ENCODE measurements at regions not wholly inside any gene's neighbourhood (a gene's known extent, or its start where the extent isn't known, plus 50 kb on each side); places are given as distances from the start of the nearest gene placed in this dataset.

GRCh38 chr9:90016272-90016671 is 411.5 kb downstream of the GADD45G start:
- Histone ChIP-seq H3K36me3 (ENCODE audit: control insufficient read depth, insufficient read depth, low read length) (no peaks in the 10 kb centered on the region), H3K9ac (ENCODE audit: low read depth, low read length) (no peak overlapping the region), H3K9me3 (ENCODE audit: control insufficient read depth, insufficient read depth, low read length) (no peaks in the 10 kb centered on the region), H3K4me3 (ENCODE audit: low read depth, low read length) (no peak overlapping the region), H3K27me3 (ENCODE audit: control insufficient read depth, insufficient read depth, low read length) (no peaks in the 10 kb centered on the region), H3K4me1 (ENCODE audit: control insufficient read depth, insufficient read depth, low read length) (no peaks in the 10 kb centered on the region)

- Histone ChIP-seq H3K4me3 (ENCODE audit: low read depth, low read length) (no peak overlapping the region), H3K9ac (ENCODE audit: low read depth, low read length) (no peak overlapping the region), H3K27me3 (ENCODE audit: control insufficient read depth, insufficient read depth, low read length) (no peaks in the 10 kb centered on the region), H3K36me3 (ENCODE audit: control insufficient read depth, insufficient read depth, low read length) (no peaks in the 10 kb centered on the region), H3K4me1 (ENCODE audit: control insufficient read depth, insufficient read depth, low read length) (no peaks in the 10 kb centered on the region), H3K9me3 (ENCODE audit: control insufficient read depth, insufficient read depth, low read length) (no peaks in the 10 kb centered on the region)
Measured at GRCh38 chr9:90017679-90018078, 412.9 kb downstream of the GADD45G start.

GRCh38 chr9:90018688-90019087 is 413.9 kb downstream of the GADD45G start:
- Histone ChIP-seq H3K4me1 (ENCODE audit: control insufficient read depth, insufficient read depth, low read length) (no peaks in the 10 kb centered on the region), H3K27me3 (ENCODE audit: control insufficient read depth, insufficient read depth, low read length) (no peaks in the 10 kb centered on the region), H3K4me3 (ENCODE audit: low read depth, low read length) (no peak overlapping the region), H3K9me3 (ENCODE audit: control insufficient read depth, insufficient read depth, low read length) (no peaks in the 10 kb centered on the region), H3K9ac (ENCODE audit: low read depth, low read length) (no peak overlapping the region), H3K36me3 (ENCODE audit: control insufficient read depth, insufficient read depth, low read length) (no peaks in the 10 kb centered on the region)

- Histone ChIP-seq H3K9me3 (ENCODE audit: control insufficient read depth, insufficient read depth, low read length) (no peaks in the 10 kb centered on the region), H3K4me1 (ENCODE audit: control insufficient read depth, insufficient read depth, low read length) (no peaks in the 10 kb centered on the region), H3K9ac (ENCODE audit: low read depth, low read length) (no peak overlapping the region), H3K27me3 (ENCODE audit: control insufficient read depth, insufficient read depth, low read length) (no peaks in the 10 kb centered on the region), H3K4me3 (ENCODE audit: low read depth, low read length) (no peak overlapping the region), H3K36me3 (ENCODE audit: control insufficient read depth, insufficient read depth, low read length) (no peaks in the 10 kb centered on the region)
Measured at GRCh38 chr9:90019626-90020025, 414.8 kb downstream of the GADD45G start.

GRCh38 chr9:90020276-90020871 is 415.6 kb downstream of the GADD45G start:
- Histone ChIP-seq H3K4me1 (ENCODE audit: control insufficient read depth, insufficient read depth, low read length) (no peaks in the 10 kb centered on the region), H3K9ac (ENCODE audit: low read depth, low read length) (no peak overlapping the region), H3K4me3 (ENCODE audit: low read depth, low read length) (no peak overlapping the region), H3K36me3 (ENCODE audit: control insufficient read depth, insufficient read depth, low read length) (no peaks in the 10 kb centered on the region), H3K9me3 (ENCODE audit: control insufficient read depth, insufficient read depth, low read length) (no peaks in the 10 kb centered on the region), H3K27me3 (ENCODE audit: control insufficient read depth, insufficient read depth, low read length) (no peaks in the 10 kb centered on the region)

- no peaks in the 10 kb centered on the region for H3K27me3 ChIP-seq (ENCODE audit: control insufficient read depth, insufficient read depth, low read length)
- H3K4me3 ChIP-seq (ENCODE audit: low read depth, low read length): no peak overlapping the region
- no peaks in the 10 kb centered on the region for H3K9me3 ChIP-seq (ENCODE audit: control insufficient read depth, insufficient read depth, low read length)
- H3K9ac ChIP-seq (ENCODE audit: low read depth, low read length): no peak overlapping the region
- peaks cover under 1% of the 10 kb centered on the region for H3K4me1 ChIP-seq (ENCODE audit: control insufficient read depth, insufficient read depth, low read length)
- H3K36me3 ChIP-seq (ENCODE audit: control insufficient read depth, insufficient read depth, low read length): no peaks in the 10 kb centered on the region
Measured at GRCh38 chr9:90021216-90021906, 416.5 kb downstream of the GADD45G start.

- peaks cover 6% of the 10 kb centered on the region for H3K4me1 ChIP-seq (ENCODE audit: control insufficient read depth, insufficient read depth, low read length)
- no peaks in the 10 kb centered on the region for H3K27me3 ChIP-seq (ENCODE audit: control insufficient read depth, insufficient read depth, low read length)
- no peak overlapping the region for H3K4me3 ChIP-seq (ENCODE audit: low read depth, low read length)
- H3K9ac ChIP-seq (ENCODE audit: low read depth, low read length): no peak overlapping the region
- no peaks in the 10 kb centered on the region for H3K9me3 ChIP-seq (ENCODE audit: control insufficient read depth, insufficient read depth, low read length)
- H3K36me3 ChIP-seq (ENCODE audit: control insufficient read depth, insufficient read depth, low read length): no peaks in the 10 kb centered on the region
Measured at GRCh38 chr9:90022474-90022873, 417.7 kb downstream of the GADD45G start.

DNA sequence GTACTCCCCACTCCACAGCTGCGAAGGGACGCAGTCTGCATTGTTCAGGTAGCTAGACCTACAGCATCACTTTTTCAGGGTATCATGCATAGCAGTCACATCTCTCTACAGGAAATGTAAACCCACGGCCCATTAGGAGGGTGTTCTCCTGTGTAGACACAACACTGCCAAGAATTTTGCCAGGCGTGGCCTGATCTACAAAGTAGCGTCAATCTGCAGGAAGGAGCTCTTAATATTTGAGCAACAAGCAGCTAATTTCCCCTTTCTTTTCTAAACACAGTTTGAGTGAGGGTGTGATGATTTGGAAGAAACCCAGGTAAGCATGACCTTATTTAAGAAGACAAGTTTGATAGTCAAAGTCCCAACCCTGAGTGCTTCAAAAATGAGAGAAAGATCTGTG is 419.0 kb downstream of the GADD45G start:
- Histone ChIP-seq H3K4me3 (ENCODE audit: low read depth, low read length) (no peak overlapping the region), H3K36me3 (ENCODE audit: control insufficient read depth, insufficient read depth, low read length) (no peaks in the 10 kb centered on the region), H3K4me1 (ENCODE audit: control insufficient read depth, insufficient read depth, low read length) (peaks cover 6% of the 10 kb centered on the region), H3K9me3 (ENCODE audit: control insufficient read depth, insufficient read depth, low read length) (no peaks in the 10 kb centered on the region), H3K9ac (ENCODE audit: low read depth, low read length) (no peak overlapping the region), H3K27me3 (ENCODE audit: control insufficient read depth, insufficient read depth, low read length) (no peaks in the 10 kb centered on the region)

- Histone ChIP-seq H3K4me1 (ENCODE audit: control insufficient read depth, insufficient read depth, low read length) (peaks cover 6% of the 10 kb centered on the region), H3K9me3 (ENCODE audit: control insufficient read depth, insufficient read depth, low read length) (no peaks in the 10 kb centered on the region), H3K27me3 (ENCODE audit: control insufficient read depth, insufficient read depth, low read length) (no peaks in the 10 kb centered on the region), H3K36me3 (ENCODE audit: control insufficient read depth, insufficient read depth, low read length) (no peaks in the 10 kb centered on the region), H3K9ac (ENCODE audit: low read depth, low read length) (no peak overlapping the region), H3K4me3 (ENCODE audit: low read depth, low read length) (no peak overlapping the region)
Measured at GRCh38 chr9:90024409-90024808, 419.6 kb downstream of the GADD45G start.

DNA sequence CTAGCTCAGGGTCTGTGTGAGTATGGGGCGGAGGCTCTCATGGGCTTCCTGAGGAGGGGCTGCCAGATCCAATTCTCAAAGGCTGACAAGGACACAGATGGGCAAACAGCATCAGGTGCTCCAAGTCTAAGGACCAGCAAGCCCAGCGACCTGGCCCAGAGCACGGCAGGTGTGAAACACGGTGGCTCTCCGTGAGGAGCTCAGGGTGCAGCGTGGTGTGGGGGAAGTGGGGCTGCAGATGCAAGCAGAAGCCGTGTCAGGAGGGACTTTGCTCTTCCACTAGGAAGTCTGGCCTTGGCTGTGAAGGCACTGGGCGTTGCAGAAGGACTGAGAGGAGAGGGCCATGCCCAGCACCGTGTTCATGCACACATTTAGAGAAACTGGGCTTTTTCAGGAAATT is 420.0 kb downstream of the GADD45G start:
- no peaks in the 10 kb centered on the region for H3K27me3 ChIP-seq (ENCODE audit: control insufficient read depth, insufficient read depth, low read length)
- H3K36me3 ChIP-seq (ENCODE audit: control insufficient read depth, insufficient read depth, low read length): no peaks in the 10 kb centered on the region
- H3K9ac ChIP-seq (ENCODE audit: low read depth, low read length): no peak overlapping the region
- H3K4me1 ChIP-seq (ENCODE audit: control insufficient read depth, insufficient read depth, low read length): peaks cover 6% of the 10 kb centered on the region
- no peaks in the 10 kb centered on the region for H3K9me3 ChIP-seq (ENCODE audit: control insufficient read depth, insufficient read depth, low read length)
- no peak overlapping the region for H3K4me3 ChIP-seq (ENCODE audit: low read depth, low read length)

GRCh38 chr9:90025816-90026215 is 421.0 kb downstream of the GADD45G start:
- H3K36me3 ChIP-seq (ENCODE audit: control insufficient read depth, insufficient read depth, low read length): no peaks in the 10 kb centered on the region
- no peaks in the 10 kb centered on the region for H3K27me3 ChIP-seq (ENCODE audit: control insufficient read depth, insufficient read depth, low read length)
- H3K9me3 ChIP-seq (ENCODE audit: control insufficient read depth, insufficient read depth, low read length): no peaks in the 10 kb centered on the region
- H3K4me1 ChIP-seq (ENCODE audit: control insufficient read depth, insufficient read depth, low read length): peaks cover 6% of the 10 kb centered on the region
- no peak overlapping the region for H3K9ac ChIP-seq (ENCODE audit: low read depth, low read length)
- H3K4me3 ChIP-seq (ENCODE audit: low read depth, low read length): no peak overlapping the region

- Histone ChIP-seq H3K36me3 (ENCODE audit: control insufficient read depth, insufficient read depth, low read length) (no peaks in the 10 kb centered on the region), H3K9me3 (ENCODE audit: control insufficient read depth, insufficient read depth, low read length) (no peaks in the 10 kb centered on the region), H3K27me3 (ENCODE audit: control insufficient read depth, insufficient read depth, low read length) (no peaks in the 10 kb centered on the region), H3K4me3 (ENCODE audit: low read depth, low read length) (no peak overlapping the region), H3K4me1 (ENCODE audit: control insufficient read depth, insufficient read depth, low read length) (peaks cover 6% of the 10 kb centered on the region), H3K9ac (ENCODE audit: low read depth, low read length) (no peak overlapping the region)
Measured at GRCh38 chr9:90027296-90027790, 422.5 kb downstream of the GADD45G start.
